ENCODE measurements at regions not wholly inside any gene's neighbourhood (a gene's known extent, or its start where the extent isn't known, plus 50 kb on each side); places are given as distances from the start of the nearest gene placed in this dataset.

DNA sequence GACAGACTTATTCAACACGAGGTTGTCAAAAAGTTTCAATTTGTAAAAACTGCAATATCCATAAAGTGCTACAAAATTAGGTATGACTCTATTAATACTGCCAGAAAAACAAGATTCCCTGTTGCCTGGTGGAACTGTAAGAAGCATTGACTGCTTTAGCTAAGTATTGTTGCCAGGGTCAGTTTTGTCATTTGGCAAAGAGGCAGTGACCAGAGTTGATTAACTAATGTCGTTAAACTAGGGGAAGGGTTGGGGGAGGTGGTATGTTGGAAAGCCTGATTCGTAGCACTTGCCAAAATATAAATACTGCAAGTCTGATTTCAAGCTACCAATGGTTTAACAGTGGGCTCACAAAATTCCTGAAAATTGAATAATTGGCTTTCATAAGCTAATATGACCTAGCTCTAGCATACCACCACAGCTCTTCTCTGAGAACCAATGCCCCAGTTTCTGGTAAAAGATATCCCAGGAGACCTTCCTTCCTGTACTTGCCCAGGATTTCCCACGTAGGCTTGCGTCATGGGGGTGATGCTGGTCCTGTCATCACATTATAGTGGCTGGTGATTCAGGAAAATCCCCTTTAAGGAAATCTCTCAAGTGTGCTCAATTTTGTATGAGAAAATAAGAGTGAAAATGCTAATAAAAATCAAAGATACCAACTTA lies 266.4 kb upstream of the TBC1D5 start:
- Histone ChIP-seq H3K4me3 (ENCODE audit: low read depth in 2 of 2, low read length in 1 of 2) (no peak overlapping the region), H3K79me2 (ENCODE audit: insufficient read depth) (no peaks in the 10 kb centered on the region), H3K9ac (no peak overlapping the region), H3K4me2 (no peak overlapping the region), H3K9me2 (no peaks in the 10 kb centered on the region), H3F3A (replicated peaks; ENCODE audit: insufficient read depth) (no peaks in the 10 kb centered on the region), H4K20me1 (ENCODE audit: insufficient read depth) (no peaks in the 10 kb centered on the region), H3K9me3 (no peaks in the 10 kb centered on the region), H2AFZ (ENCODE audit: low read depth) (no peak overlapping the region), H3K27ac (ENCODE audit: low read depth in 2 of 2, low read length in 1 of 2) (no peak overlapping the region), H3K36me3 (replicated peaks in 1 of 2; ENCODE audit: control insufficient read depth in 1 of 2, insufficient read depth in 2 of 2, low read length in 1 of 2) (no peaks in the 10 kb centered on the region), H3K4me1 (ENCODE audit: control insufficient read depth in 1 of 2, insufficient read depth in 2 of 2, low read depth in 1 of 2, low read length in 1 of 2) (peaks cover 0 to 4% of the 10 kb centered on the region in 2 experiments; a peak in 1 of 4 replicates), H3K27me3 (ENCODE audit: insufficient read depth) (no peaks in the 10 kb centered on the region)
- ChIA-PET POLR2A (no interaction called here), CTCF (interaction anchor here (0.9 to 1.3 kb wide), 5 partner anchors 8 to 103 kb away, joined by 3 to 5 read pairs (median 3); no protein-coding TSS in a partner anchor)
- WGBS (ENCODE audit: low lambda C conversion rate): 32% methylated on average over 5 of the region's 5 CpGs
- TF ChIP-seq CHD2 (IDR thresholded peaks at IDR 0.05; ENCODE audit: low read length, partially characterized antibody): no peak
- no peak for TF ChIP-seq GABPA (IDR thresholded peaks at IDR 0.05; ENCODE audit: low read depth)
- no peak for TF ChIP-seq NRF1 (IDR thresholded peaks at IDR 0.05; ENCODE audit: low read depth, low read length)
- no peak for DNase-seq

DNA sequence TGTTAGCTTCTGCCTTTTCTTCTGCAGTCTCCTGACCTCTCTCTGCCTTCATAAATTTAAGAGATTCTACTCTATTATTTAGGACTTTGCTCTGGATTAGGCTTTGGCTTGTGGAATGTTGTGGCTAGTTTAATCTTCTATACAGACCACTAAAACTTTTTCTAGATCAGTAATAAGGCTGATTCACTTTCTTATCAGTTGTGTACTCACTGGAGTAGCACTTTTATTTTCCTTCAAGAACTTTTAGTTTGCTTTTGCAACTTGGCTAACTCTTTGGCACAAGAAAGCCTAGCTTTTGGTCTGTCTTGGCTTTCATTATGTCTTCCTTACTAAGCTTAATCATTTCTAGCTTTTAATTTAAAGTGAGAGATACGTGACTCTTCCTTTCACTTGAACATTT lies 265.5 kb upstream of the TBC1D5 start:
- H3K27ac ChIP-seq (ENCODE audit: low read depth in 2 of 2, low read length in 1 of 2): no peak overlapping the region
- no peaks in the 10 kb centered on the region for H4K20me1 ChIP-seq (ENCODE audit: insufficient read depth)
- CTCF ChIA-PET: interaction anchor here (0.8 to 1.3 kb wide), 3 partner anchors 9 to 27 kb away, joined by 3 read pairs; no protein-coding TSS in a partner anchor
- no peaks in the 10 kb centered on the region for H3K79me2 ChIP-seq (ENCODE audit: insufficient read depth)
- H3F3A ChIP-seq (replicated peaks; ENCODE audit: insufficient read depth): no peaks in the 10 kb centered on the region
- no peaks in the 10 kb centered on the region for H3K27me3 ChIP-seq (ENCODE audit: insufficient read depth)
- POLR2A ChIA-PET: no interaction called here
- 71% methylated on average over 1 of the region's 1 CpG for WGBS (ENCODE audit: low lambda C conversion rate)
- no peaks in the 10 kb centered on the region for H3K36me3 ChIP-seq (replicated peaks in 1 of 2; ENCODE audit: control insufficient read depth in 1 of 2, insufficient read depth in 2 of 2, low read length in 1 of 2)
- H3K9ac ChIP-seq: no peak overlapping the region
- no peak overlapping the region for H3K4me3 ChIP-seq (ENCODE audit: low read depth in 2 of 2, low read length in 1 of 2)
- H3K4me2 ChIP-seq: no peak overlapping the region
- peaks cover 0 to 4% of the 10 kb centered on the region in 2 experiments; a peak in 1 of 4 replicates for H3K4me1 ChIP-seq (ENCODE audit: control insufficient read depth in 1 of 2, insufficient read depth in 2 of 2, low read depth in 1 of 2, low read length in 1 of 2)
- TF ChIP-seq FOSL2 (IDR thresholded peaks at IDR 0.05; ENCODE audit: borderline replicate concordance, low read depth) (no peak), JUND (IDR thresholded peaks at IDR 0.05) (no peak), TCF12 (IDR thresholded peaks at IDR 0.05) (no peak), FOXJ3 (CRISPR knock-in tag; IDR thresholded peaks at IDR 0.05) (no peak), CHD2 (IDR thresholded peaks at IDR 0.05; ENCODE audit: low read length, partially characterized antibody) (no peak), SMC3 (IDR thresholded peaks at IDR 0.05; ENCODE audit: low read depth, low read length) (no peak), EP300 (IDR thresholded peaks at IDR 0.05; ENCODE audit: borderline replicate concordance in 1 of 2, low read depth in 1 of 2, low read length in 1 of 2) (no peak), NFIC (IDR thresholded peaks at IDR 0.05; ENCODE audit: borderline replicate concordance) (no peak), GATA2 (CRISPR knock-in tag; IDR thresholded peaks at IDR 0.05) (no peak), MEF2A (IDR thresholded peaks at IDR 0.05; ENCODE audit: borderline replicate concordance, low read depth) (no peak), RFX5 (IDR thresholded peaks at IDR 0.05; ENCODE audit: low read length) (no peak), TAF1 (IDR thresholded peaks at IDR 0.05; ENCODE audit: borderline replicate concordance, low read depth, low read length) (no peak), ELF1 (IDR thresholded peaks at IDR 0.05) (no peak), RXRA (IDR thresholded peaks at IDR 0.05; ENCODE audit: borderline replicate concordance, low read depth) (no peak)
- TF ChIP-seq, protein P1, sequence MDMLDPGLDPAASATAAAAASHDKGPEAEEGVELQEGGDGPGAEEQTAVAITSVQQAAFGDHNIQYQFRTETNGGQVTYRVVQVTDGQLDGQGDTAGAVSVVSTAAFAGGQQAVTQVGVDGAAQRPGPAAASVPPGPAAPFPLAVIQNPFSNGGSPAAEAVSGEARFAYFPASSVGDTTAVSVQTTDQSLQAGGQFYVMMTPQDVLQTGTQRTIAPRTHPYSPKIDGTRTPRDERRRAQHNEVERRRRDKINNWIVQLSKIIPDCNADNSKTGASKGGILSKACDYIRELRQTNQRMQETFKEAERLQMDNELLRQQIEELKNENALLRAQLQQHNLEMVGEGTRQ (IDR thresholded peaks at IDR 0.05; ENCODE audit: borderline replicate concordance, low read depth, low read length): no peak
- TF ChIP-seq, protein P2, sequence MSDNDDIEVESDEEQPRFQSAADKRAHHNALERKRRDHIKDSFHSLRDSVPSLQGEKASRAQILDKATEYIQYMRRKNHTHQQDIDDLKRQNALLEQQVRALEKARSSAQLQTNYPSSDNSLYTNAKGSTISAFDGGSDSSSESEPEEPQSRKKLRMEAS (IDR thresholded peaks at IDR 0.05; ENCODE audit: low read depth): no peak
- no peak overlapping the region for H2AFZ ChIP-seq (ENCODE audit: low read depth)
- DNase-seq: no peak
- no peaks in the 10 kb centered on the region for H3K9me2 ChIP-seq
- no peaks in the 10 kb centered on the region for H3K9me3 ChIP-seq

Measured in SK-N-SH (cell line).